ENCODE measurements at regions not wholly inside any gene's neighbourhood (a gene's known extent, or its start where the extent isn't known, plus 50 kb on each side); places are given as distances from the start of the nearest gene placed in this dataset.
A peak's percentile ranks its signal among the peaks of the same experiment; 100 is the strongest.

GRCh38 chrX:33607042-33607595, 395.8 kb upstream of the DMD start:
- no peak for DNase-seq
- intact Hi-C loops (cut with DNase I), result no loop called here

DNA sequence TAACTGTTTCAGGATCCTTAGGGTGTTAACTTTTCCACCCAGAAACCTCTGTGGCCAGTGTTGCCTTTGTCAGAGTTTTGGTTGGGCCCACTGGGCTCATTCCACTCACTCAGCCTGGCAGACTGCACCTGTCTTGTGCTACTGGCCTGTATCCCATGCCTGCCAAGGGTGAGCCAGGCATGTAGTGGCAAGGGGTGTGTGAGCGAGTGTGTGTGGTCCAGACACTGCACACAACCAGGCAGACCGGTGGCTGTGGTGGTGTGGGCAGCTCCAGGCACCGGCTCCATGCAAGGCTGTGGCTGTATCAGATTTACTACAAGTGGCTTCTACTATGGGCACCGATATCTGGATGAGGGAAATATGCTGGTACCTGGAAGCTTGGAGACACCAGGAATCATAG, 394.6 kb upstream of the DMD start:
- intact Hi-C loops (cut with DNase I), result no loop called here
- DNase-seq, result no peak

DNA sequence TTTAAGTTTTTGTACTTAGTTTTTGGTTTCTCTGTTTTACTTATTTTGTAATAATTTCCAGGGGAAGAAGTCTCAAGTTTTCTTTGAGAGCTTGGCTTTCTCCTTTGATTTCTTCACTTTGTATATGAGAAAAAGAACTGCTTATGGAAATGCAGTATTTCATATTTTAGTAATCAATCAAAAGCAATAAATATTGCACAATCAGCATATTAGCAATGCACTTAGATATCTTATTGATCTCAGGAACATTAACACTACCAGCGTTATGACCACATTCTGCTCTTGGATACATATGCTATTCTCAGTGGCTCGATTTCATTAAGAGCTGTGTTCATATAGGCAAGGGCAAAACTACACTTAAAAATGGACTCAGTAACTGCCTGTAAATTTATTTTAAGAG, 381.0 kb upstream of the DMD start:
- intact Hi-C loops (cut with DNase I), result no loop called here

GRCh38 chrX:33589316-33589715, 378.0 kb upstream of the DMD start:
- DNase-seq, result peak in 1 of 42 donors; percentile 34
- intact Hi-C loops (cut with DNase I), result no loop called here

More for the DNA sequence above, 381.0 kb upstream of the DMD start:
- DNase-seq, result no peak

GRCh38 chrX:33543757-33544156, 332.4 kb upstream of the DMD start:
- DNase-seq, result no peak
- intact Hi-C loops (cut with DNase I), result no loop called here

All from head of caudate nucleus (tissue), 42 donors.